Lung (tissue), 11 donors: ENCODE measurements at regions not wholly inside any gene's neighbourhood (a gene's known extent, or its start where the extent isn't known, plus 50 kb on each side); places are given as distances from the start of the nearest gene placed in this dataset.
"Not testable (repeated sequence)": the region's sequence is repeated elsewhere in the genome, so short reads cannot be mapped to it uniquely, and the experiment has no call there.

Experiments used
- ATAC-seq: fragments of 200-7000 bp; cut with Tn5 transposase; one replicate; pipeline ENCODE4 v1.9.1; 2020; ENCODE audit warnings: moderate number of reproducible peaks; ENCODE audit not compliant: insufficient read depth, low FRiP score
- DNase-seq, 3 donors: peaks; one replicate each; pipeline ENCODE4 v3.0.0-alpha.2; 2013 to 2017
- H3K27ac ChIP-seq, 2 donors: one replicate each; pipeline ENCODE4 v1.5.1; 2013; ENCODE audit warnings: mild to moderate bottlenecking in 2 of 2, moderate library complexity in 2 of 2, control low read depth in 1 of 2, inconsistent platforms in 1 of 2, low read depth in 1 of 2, low read length in 1 of 2
- H3K27me3 ChIP-seq, 3 donors: one replicate each; pipeline ENCODE4 v1.5.1; 2013; ENCODE audit warnings: low read length in 2 of 3; ENCODE audit not compliant: control insufficient read depth in 3 of 3, insufficient read depth in 3 of 3
- H3K36me3 ChIP-seq, 4 donors: one replicate each; pipeline ENCODE4 v1.5.1; 2013; ENCODE audit warnings: low read length in 4 of 4, mild to moderate bottlenecking in 1 of 4, moderate library complexity in 1 of 4; ENCODE audit not compliant: control insufficient read depth in 4 of 4, insufficient read depth in 4 of 4
- H3K4me1 ChIP-seq, 5 donors: one replicate each; pipeline ENCODE4 v1.5.1; 2013; ENCODE audit warnings: low read length in 5 of 5, mild to moderate bottlenecking in 2 of 5, moderate library complexity in 1 of 5; ENCODE audit not compliant: control insufficient read depth in 5 of 5, insufficient read depth in 5 of 5
- H3K4me3 ChIP-seq: one replicate; pipeline ENCODE4 v1.5.1; 2013; ENCODE audit warnings: mild to moderate bottlenecking, control low read depth, moderate library complexity
- H3K9ac ChIP-seq, 2 donors: one replicate each; pipeline ENCODE4 v1.5.1; 2013; ENCODE audit warnings: low read length in 2 of 2, control low read depth in 1 of 2; ENCODE audit not compliant: insufficient read depth in 1 of 2
- H3K9me3 ChIP-seq, 4 donors: one replicate each; pipeline ENCODE4 v1.5.1; 2013; ENCODE audit warnings: low read length in 3 of 4, mild to moderate bottlenecking in 1 of 4, moderate library complexity in 1 of 4; ENCODE audit not compliant: control insufficient read depth in 4 of 4, insufficient read depth in 3 of 4
- WGBS, 2 donors: extraction: QIAGEN DNeasy Blood & Tissue Kit; methylation state at CpG; one replicate each; pipeline ENCODE4 v1.1.7; 2013; 5-methylcytosine and 5-hydroxymethylcytosine counted together
- TF ChIP-seq, protein P1 (sequence below): IDR thresholded peaks from 2 replicates; pipeline ENCODE4 v1.5.1; 2012; ENCODE audit warnings: mild to moderate bottlenecking; ENCODE audit errors: control extremely low read depth, extremely low read depth
- donor health status: control.
- donor health status: control.
- donor health status: Bipolar disorder and iron deficiency.
- donor health status: healthy.
- donor health status: DM: yes; HTN: yes; CAD: no.

DNA sequence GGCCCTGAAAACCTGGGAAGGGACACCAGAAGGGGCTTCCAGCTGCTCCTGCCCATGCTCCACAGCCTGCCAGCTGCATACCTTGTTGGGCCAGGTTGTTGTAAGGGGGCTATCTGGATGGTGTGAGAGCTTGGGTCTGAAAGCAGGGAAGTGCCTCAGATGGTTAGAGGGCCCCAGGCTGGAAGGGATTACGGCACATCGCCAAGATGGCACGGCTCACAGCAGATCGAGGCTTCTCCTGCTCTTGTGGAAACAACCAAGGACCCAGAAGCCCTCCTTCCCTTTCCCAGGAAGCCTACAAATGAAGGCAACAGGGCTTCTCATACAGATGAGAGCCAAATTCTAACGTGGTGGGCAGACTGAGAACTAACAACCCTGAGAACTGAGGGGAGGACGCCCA lies 121.7 kb upstream of the ADCY2 start:
- H3K4me1 ChIP-seq, result no peaks in the 10 kb centered on the region
- ATAC-seq, result no peak

DNA sequence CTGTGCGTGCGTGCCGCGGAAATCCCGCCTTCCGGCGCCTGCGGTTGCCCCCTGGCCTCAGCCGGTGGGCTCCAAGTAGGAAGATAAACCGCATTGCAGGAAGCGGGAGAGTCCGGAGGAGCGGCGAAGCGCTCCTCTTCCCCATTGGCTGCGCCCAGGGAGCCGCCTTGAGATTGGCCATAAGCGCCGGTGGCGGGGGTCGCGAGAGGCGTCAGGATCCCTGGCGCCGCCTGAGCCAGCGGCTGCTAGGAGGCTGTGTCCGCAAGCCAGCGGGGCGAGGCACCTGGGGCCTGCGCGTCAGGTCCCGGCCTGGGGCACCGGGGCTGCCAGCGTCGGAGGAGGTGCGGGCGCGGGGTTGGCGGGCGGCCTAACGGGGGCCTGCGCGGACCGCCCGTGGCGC lies 106.3 kb upstream of the ADCY2 start:
- H3K36me3 ChIP-seq, DNase-seq, H3K4me1 ChIP-seq, H3K27me3 ChIP-seq, H3K27ac ChIP-seq, H3K4me3 ChIP-seq, H3K9ac ChIP-seq, ATAC-seq, H3K9me3 ChIP-seq: not testable (repeated sequence)
- WGBS, 2 donors, result 85 to 95% methylated on average over 45 to 46 of the region's 46 CpGs

More for the DNA sequence above, 121.7 kb upstream of the ADCY2 start:
- Histone ChIP-seq H3K36me3 (no peaks in the 10 kb centered on the region), H3K4me3 (no peak overlapping the region), H3K27ac (no peak overlapping the region), H3K27me3 (no peaks in the 10 kb centered on the region), H3K9me3 (no peaks in the 10 kb centered on the region), H3K9ac (no peak overlapping the region)
- TF ChIP-seq, protein P1, sequence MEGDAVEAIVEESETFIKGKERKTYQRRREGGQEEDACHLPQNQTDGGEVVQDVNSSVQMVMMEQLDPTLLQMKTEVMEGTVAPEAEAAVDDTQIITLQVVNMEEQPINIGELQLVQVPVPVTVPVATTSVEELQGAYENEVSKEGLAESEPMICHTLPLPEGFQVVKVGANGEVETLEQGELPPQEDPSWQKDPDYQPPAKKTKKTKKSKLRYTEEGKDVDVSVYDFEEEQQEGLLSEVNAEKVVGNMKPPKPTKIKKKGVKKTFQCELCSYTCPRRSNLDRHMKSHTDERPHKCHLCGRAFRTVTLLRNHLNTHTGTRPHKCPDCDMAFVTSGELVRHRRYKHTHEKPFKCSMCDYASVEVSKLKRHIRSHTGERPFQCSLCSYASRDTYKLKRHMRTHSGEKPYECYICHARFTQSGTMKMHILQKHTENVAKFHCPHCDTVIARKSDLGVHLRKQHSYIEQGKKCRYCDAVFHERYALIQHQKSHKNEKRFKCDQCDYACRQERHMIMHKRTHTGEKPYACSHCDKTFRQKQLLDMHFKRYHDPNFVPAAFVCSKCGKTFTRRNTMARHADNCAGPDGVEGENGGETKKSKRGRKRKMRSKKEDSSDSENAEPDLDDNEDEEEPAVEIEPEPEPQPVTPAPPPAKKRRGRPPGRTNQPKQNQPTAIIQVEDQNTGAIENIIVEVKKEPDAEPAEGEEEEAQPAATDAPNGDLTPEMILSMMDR, result no peak
- 83 to 85% methylated on average over 6 of the region's 6 CpGs for WGBS, 2 donors
- DNase-seq, result no peak

DNA sequence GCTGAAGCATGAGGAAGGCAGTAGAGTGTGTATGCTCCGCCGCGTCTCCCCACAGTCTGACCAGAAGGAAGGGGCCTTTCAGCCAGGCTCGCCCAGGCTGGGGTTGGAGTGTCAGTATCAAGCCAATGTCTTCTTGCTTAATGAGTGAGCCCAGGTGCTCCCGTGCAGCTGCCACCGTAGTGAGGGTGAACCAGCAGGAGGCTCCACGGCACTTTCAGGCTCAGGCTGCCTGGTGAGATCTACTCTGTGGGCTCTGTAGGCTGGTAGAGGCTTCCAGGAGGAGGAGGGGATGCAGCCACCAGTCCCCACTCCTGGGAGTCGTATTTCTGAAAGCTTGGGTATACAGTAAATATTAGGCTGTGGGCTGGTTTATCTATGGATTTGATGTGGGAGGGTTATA lies 98.1 kb upstream of the ADCY2 start:
- H3K4me3 ChIP-seq, H3K9ac ChIP-seq, H3K4me1 ChIP-seq, H3K27me3 ChIP-seq, H3K9me3 ChIP-seq, ATAC-seq, H3K27ac ChIP-seq, DNase-seq, H3K36me3 ChIP-seq: not testable (repeated sequence)
- WGBS, 2 donors, result 74 to 100% methylated on average over 3 to 7 of the region's 8 CpGs

DNA sequence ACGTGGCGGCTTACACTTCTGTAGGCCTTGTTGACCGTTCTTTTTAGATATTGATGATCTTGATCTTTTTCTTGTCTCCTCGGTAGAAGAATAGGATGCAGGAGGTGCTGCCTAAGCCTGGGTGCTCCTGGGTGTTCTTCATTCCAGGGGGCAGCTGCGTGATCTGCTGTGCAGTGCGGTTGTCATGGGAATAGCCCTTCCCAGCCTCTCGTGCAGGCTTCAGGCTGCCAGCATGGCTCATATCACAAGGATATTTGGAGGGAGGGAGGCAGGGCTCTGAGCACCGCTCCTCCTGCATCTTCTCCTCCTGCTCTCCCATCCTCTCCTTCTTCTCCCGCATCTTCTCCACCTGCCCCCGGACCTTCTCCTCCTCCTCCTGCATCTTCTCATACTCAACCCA lies 96.2 kb upstream of the ADCY2 start:
- H3K4me1 ChIP-seq, ATAC-seq, H3K4me3 ChIP-seq, H3K36me3 ChIP-seq, H3K9me3 ChIP-seq, H3K27ac ChIP-seq, DNase-seq, H3K9ac ChIP-seq, H3K27me3 ChIP-seq: not testable (repeated sequence)
- 89 to 97% methylated on average over 10 of the region's 10 CpGs for WGBS, 2 donors

DNA sequence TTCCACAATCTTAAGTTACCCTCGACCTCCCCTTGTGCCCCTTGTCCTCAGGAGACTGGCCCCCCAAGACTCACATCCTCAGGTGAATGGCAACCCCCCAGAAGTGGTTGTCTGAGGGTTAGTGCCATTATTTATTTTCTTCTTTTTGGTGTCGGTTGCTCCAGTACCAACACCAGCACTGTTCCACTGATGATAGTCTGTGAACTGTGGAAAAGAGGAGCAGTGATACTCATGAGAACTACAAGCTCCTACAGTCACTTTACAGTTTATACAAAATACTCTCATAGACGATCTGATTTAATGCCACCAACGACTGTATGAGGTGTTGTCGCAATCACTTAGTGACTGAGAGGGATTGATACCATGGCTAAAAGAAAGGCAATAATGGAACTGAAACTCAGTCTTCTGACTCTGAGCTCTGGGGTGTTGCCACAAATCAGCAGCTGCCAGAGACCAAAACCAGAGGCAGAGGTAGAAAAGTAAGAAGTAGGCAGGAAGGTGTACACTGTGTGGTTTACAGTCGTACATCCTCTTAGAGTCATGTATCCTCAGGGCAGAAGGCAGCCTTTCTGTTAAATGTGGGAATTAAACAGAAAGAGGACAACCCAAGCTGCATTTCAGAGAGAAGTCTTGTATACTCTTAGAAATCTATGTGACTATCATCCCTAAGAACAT lies 90.8 kb upstream of the ADCY2 start:
- WGBS, 2 donors, result 73 to 76% methylated on average over 6 of the region's 6 CpGs
- not testable (repeated sequence) for H3K36me3 ChIP-seq, H3K9me3 ChIP-seq, H3K4me1 ChIP-seq, H3K27me3 ChIP-seq, H3K9ac ChIP-seq, ATAC-seq, H3K4me3 ChIP-seq, DNase-seq, H3K27ac ChIP-seq

DNA sequence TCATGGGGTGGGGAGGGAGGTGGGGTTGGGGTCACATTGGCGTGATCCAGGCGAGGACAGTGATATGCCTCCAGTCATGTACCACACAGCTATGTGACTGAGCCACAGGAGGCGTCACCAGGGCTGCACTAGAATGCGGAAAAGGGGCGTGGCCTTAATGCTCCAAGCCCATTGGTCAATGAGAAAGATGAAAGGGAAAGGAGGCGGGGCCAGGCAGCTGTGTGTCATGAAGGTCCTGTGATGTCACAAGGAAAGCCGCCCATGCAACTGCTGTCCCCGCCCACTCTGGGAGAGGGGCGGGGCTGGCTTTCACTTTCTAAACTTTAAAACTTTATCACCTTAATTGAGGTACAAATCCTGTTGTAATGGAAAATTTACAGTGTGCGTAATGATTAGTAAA lies 89.4 kb upstream of the ADCY2 start:
- WGBS, 2 donors, result 93 to 97% methylated on average over 9 to 10 of the region's 10 CpGs
- not testable (repeated sequence) for H3K36me3 ChIP-seq, DNase-seq, H3K9me3 ChIP-seq, H3K4me1 ChIP-seq, H3K4me3 ChIP-seq, H3K27me3 ChIP-seq, H3K27ac ChIP-seq, ATAC-seq, H3K9ac ChIP-seq

DNA sequence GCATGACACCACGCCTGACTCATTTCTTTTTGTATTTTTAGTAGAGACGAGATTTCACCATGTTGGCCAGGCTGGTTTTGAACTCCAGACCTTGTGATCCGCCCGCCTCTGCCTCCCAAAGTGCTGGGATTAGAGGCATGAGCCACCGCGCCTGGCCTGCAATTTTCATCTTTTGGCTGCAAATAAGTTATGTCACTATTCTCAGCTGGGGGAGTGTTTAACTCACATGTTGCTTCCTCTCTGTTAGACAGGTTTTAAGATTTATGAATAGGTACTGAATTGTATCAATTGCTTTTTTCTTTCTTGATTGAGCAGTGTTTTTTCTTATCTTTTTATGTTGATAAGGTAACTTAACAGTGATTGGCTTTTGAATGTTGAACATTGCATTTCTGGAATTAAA lies 88.2 kb upstream of the ADCY2 start:
- H3K9me3 ChIP-seq, DNase-seq, H3K4me3 ChIP-seq, H3K9ac ChIP-seq, H3K27me3 ChIP-seq, H3K4me1 ChIP-seq, ATAC-seq, H3K36me3 ChIP-seq, H3K27ac ChIP-seq: not testable (repeated sequence)
- 96 to 98% methylated on average over 6 of the region's 6 CpGs for WGBS, 2 donors

DNA sequence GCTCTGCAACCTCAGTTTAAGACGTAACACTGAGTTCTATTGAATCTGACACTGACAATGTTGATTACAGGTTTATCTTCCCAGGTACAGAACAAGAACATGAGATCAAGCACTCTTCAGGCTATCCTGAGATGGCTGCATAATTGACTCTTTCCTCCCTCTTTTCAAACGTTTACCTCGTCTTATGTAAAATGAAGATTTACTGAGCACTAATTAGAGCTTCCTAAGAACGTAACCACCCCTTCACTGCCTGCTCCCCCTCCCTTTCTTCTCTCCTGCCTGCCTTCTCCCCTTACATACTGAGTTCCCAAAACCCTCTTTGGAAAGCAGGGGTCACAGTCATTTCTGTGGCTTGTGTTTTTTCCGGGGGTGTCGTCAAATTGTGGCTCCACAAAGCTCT lies 86.2 kb upstream of the ADCY2 start:
- WGBS, 2 donors, result 35 to 45% methylated on average over 6 of the region's 6 CpGs
- ATAC-seq, result not testable (repeated sequence)

More for the DNA sequence above, 86.2 kb upstream of the ADCY2 start:
- not testable (repeated sequence) for H3K4me1 ChIP-seq, H3K4me3 ChIP-seq, H3K27ac ChIP-seq, H3K27me3 ChIP-seq, H3K9ac ChIP-seq, DNase-seq, H3K9me3 ChIP-seq, H3K36me3 ChIP-seq
